H1 (cell line): ENCODE measurements at regions not wholly inside any gene's neighbourhood (a gene's known extent, or its start where the extent isn't known, plus 50 kb on each side); places are given as distances from the start of the nearest gene placed in this dataset.
"Not testable (repeated sequence)": the region's sequence is repeated elsewhere in the genome, so short reads cannot be mapped to it uniquely, and the experiment has no call there.

ENCODE experiments used
- CTCF ChIA-PET: fragments of 300-600 bp; sonication (Branson Sonifier 250); formaldehyde crosslinking; loops from one replicate; lab custom pipeline; 2021; ENCODE audit not compliant: partially characterized antibody; lab: Charles Lee
- POLR2A ChIA-PET: fragments of 300-600 bp; sonication (Branson Sonifier 250); formaldehyde crosslinking; loops from one replicate; lab custom pipeline; 2021; ENCODE audit warnings: inconsistent platforms; ENCODE audit not compliant: partially characterized antibody; lab: Charles Lee
- DNase-seq, 2 experiments: peaks; one replicate each; pipeline versions ENCODE4 v3.0.0 to v3.0.0-alpha.2; 2010 to 2022; ENCODE audit warnings: low spot score in 2 of 2, low read depth in 1 of 2, mixed read lengths in 1 of 2
- FAIRE-seq: peaks from 2 replicates; lab custom pipeline; 2011; peaks lifted over from hg19 to GRCh38; lab: Jason Lieb, UNC
- H2AFZ ChIP-seq: 2 replicates; pipeline ENCODE4 v1.8.1; 2012; ENCODE audit warnings: low read length, inconsistent platforms
- H2AK5ac ChIP-seq: 2 replicates; pipeline ENCODE4 v1.6.1; 2013; ENCODE audit warnings: low read depth, low read length
- H2BK120ac ChIP-seq: replicated peaks from 2 replicates; pipeline ENCODE3; 2013; ENCODE audit warnings: low read depth, low read length, inconsistent platforms
- H2BK12ac ChIP-seq: 2 replicates; pipeline ENCODE4 v1.6.1; 2013; ENCODE audit warnings: low read depth, low read length
- H2BK15ac ChIP-seq: 2 replicates; pipeline ENCODE4 v1.6.1; 2013; ENCODE audit warnings: low read length
- H2BK20ac ChIP-seq: 2 replicates; pipeline ENCODE4 v1.6.1; 2013; ENCODE audit warnings: low read length
- H2BK5ac ChIP-seq: 2 replicates; pipeline ENCODE4 v1.6.1; 2013; ENCODE audit warnings: low read depth, low read length
- H3K14ac ChIP-seq: 2 replicates; pipeline ENCODE4 v1.6.1; 2013; ENCODE audit warnings: inconsistent platforms; ENCODE audit not compliant: insufficient read length
- H3K18ac ChIP-seq: 2 replicates; pipeline ENCODE4 v1.6.1; 2013; ENCODE audit warnings: low read length; ENCODE audit errors: extremely low read depth
- H3K23ac ChIP-seq: 2 replicates; pipeline ENCODE4 v1.6.1; 2013; ENCODE audit warnings: inconsistent platforms; ENCODE audit not compliant: insufficient read length
- H3K23me2 ChIP-seq: 2 replicates; pipeline ENCODE4 v1.6.1; 2013; ENCODE audit warnings: low read depth, low read length
- H3K27ac ChIP-seq: 2 replicates; pipeline ENCODE4 v1.6.1; 2011; ENCODE audit warnings: low read depth, low read length, inconsistent platforms
- H3K27me3 ChIP-seq, 4 experiments: replicated peaks in 1 of 4; 1 replicate in 1 of 4; 2 replicates in 3 of 4; pipeline versions ENCODE4 v1.6.1 to v1.8.1; 2011 to 2013; ENCODE audit warnings: low read length in 3 of 4, mild to moderate bottlenecking in 3 of 4, inconsistent platforms in 2 of 4, mixed read lengths in 2 of 4, moderate library complexity in 1 of 4; ENCODE audit not compliant: control insufficient read depth in 3 of 4, insufficient read depth in 3 of 4; ENCODE audit errors: extremely low read depth in 1 of 4
- H3K36me3 ChIP-seq, 4 experiments: 2 replicates each; pipeline versions ENCODE4 v1.6.1 to v1.8.1; 2011 to 2013; ENCODE audit warnings: mild to moderate bottlenecking in 4 of 4, low read length in 3 of 4, moderate library complexity in 2 of 4, control low read depth in 1 of 4, inconsistent platforms in 1 of 4; ENCODE audit not compliant: insufficient read depth in 4 of 4, control insufficient read depth in 2 of 4
- H3K4ac ChIP-seq: replicated peaks from 2 replicates; pipeline ENCODE3; 2013; ENCODE audit warnings: low read length, low read depth, mixed read lengths, inconsistent platforms; ENCODE audit not compliant: insufficient read length
- H3K4me1 ChIP-seq, 4 experiments: replicated peaks in 1 of 4; 1 replicate in 1 of 4; 2 replicates in 3 of 4; pipeline versions ENCODE4 v1.6.1 to v1.8.1; 2011 to 2013; ENCODE audit warnings: low read length in 3 of 4, inconsistent platforms in 2 of 4, mixed read lengths in 1 of 4; ENCODE audit not compliant: insufficient read depth in 4 of 4, control insufficient read depth in 3 of 4
- H3K4me2 ChIP-seq, 2 experiments: 2 replicates each; pipeline versions ENCODE4 v1.6.1 to v1.8.1; 2011 to 2013; ENCODE audit warnings: low read depth in 2 of 2, low read length in 2 of 2, control low read depth in 1 of 2, inconsistent platforms in 1 of 2, mild to moderate bottlenecking in 1 of 2; ENCODE audit not compliant: insufficient read depth in 1 of 2
- H3K4me3 ChIP-seq, 4 experiments: fragments of 200-600, 300-600 bp in 1 of 4; sonication (generic), shearing (Covaris generic), sonication (Bioruptor Twin) in 1 of 4; 2 replicates each; pipeline versions ENCODE4 v1.5.1 to v1.8.1; 2011 to 2016; ENCODE audit warnings: low read length in 4 of 4, low read depth in 3 of 4, control low read depth in 2 of 4, inconsistent platforms in 2 of 4, mild to moderate bottlenecking in 2 of 4, mixed read lengths in 1 of 4, moderate library complexity in 1 of 4; ENCODE audit not compliant: insufficient read depth in 2 of 4; ENCODE audit errors: extremely low read depth in 1 of 4
- H3K56ac ChIP-seq: replicated peaks from 2 replicates; pipeline ENCODE3; 2013; ENCODE audit warnings: low read depth, mild to moderate bottlenecking, mixed read lengths, low read length, inconsistent platforms; ENCODE audit not compliant: insufficient read length
- H3K79me1 ChIP-seq: 2 replicates; pipeline ENCODE4 v1.6.1; 2013; ENCODE audit warnings: low read depth, low read length, control low read depth
- H3K79me2 ChIP-seq, 2 experiments: 2 replicates each; pipeline versions ENCODE4 v1.6.1 to v1.8.1; 2012 to 2013; ENCODE audit warnings: low read length in 2 of 2, mild to moderate bottlenecking in 2 of 2, inconsistent platforms in 1 of 2; ENCODE audit not compliant: insufficient read depth in 2 of 2, control insufficient read depth in 1 of 2
- H3K9ac ChIP-seq, 4 experiments: replicated peaks in 1 of 4; 1 replicate in 1 of 4; 2 replicates in 3 of 4; pipeline versions ENCODE4 v1.6.1 to v1.8.1; 2011 to 2013; ENCODE audit warnings: low read depth in 3 of 4, low read length in 3 of 4, control low read depth in 2 of 4, mild to moderate bottlenecking in 2 of 4, moderate library complexity in 2 of 4, inconsistent platforms in 1 of 4; ENCODE audit errors: extremely low read depth in 1 of 4
- H3K9me3 ChIP-seq, 2 experiments: 2 replicates each; pipeline versions ENCODE4 v1.6.1 to v1.8.1; 2012 to 2013; ENCODE audit warnings: mild to moderate bottlenecking in 2 of 2, moderate library complexity in 2 of 2, control low read depth in 1 of 2, inconsistent platforms in 1 of 2, low read depth in 1 of 2, low read length in 1 of 2, mixed read lengths in 1 of 2; ENCODE audit not compliant: insufficient read depth in 2 of 2
- H4K20me1 ChIP-seq, 2 experiments: replicated peaks in 1 of 2; 2 replicates each; pipeline versions ENCODE3 to v1.8.1; 2011 to 2013; ENCODE audit warnings: inconsistent platforms in 2 of 2, low read length in 2 of 2, mild to moderate bottlenecking in 1 of 2; ENCODE audit not compliant: insufficient read depth in 2 of 2, control insufficient read depth in 1 of 2
- H4K5ac ChIP-seq: 2 replicates; pipeline ENCODE4 v1.6.1; 2013; ENCODE audit warnings: low read length, low read depth, mixed read lengths, inconsistent platforms; ENCODE audit not compliant: insufficient read length
- H4K8ac ChIP-seq: 2 replicates; pipeline ENCODE4 v1.8.0; 2013; ENCODE audit warnings: mild to moderate bottlenecking, moderate library complexity, low read length, inconsistent platforms; ENCODE audit not compliant: insufficient read depth; ENCODE audit errors: extremely low read depth
- H4K91ac ChIP-seq: replicated peaks from 2 replicates; pipeline ENCODE3; 2013; ENCODE audit warnings: low read length, mixed read lengths, inconsistent platforms; ENCODE audit not compliant: insufficient read length
- POLR2AphosphoS5 ChIP-seq: IDR thresholded peaks from 2 replicates; pipeline ENCODE4 v1.6.1; 2011; ENCODE audit warnings: low read depth, low read length
- TAF7 ChIP-seq: optimal IDR thresholded peaks from 2 replicates; pipeline ENCODE3; 2011; ENCODE audit warnings: low read depth, mild to moderate bottlenecking, inconsistent platforms, low read length, moderate library complexity, borderline replicate concordance
- WGBS, 2 experiments: shearing (Covaris generic) in 1 of 2; methylation state at CpG; one replicate each; pipeline versions ENCODE4 v1.1.6 to v1.1.7; 2013 to 2015; ENCODE audit warnings: low lambda C conversion rate in 2 of 2, mixed read lengths in 2 of 2, inconsistent platforms in 1 of 2, low coverage in 1 of 2, missing lambda C conversion rate in 1 of 2; ENCODE audit not compliant: insufficient replicate concordance in 2 of 2, insufficient coverage in 1 of 2, insufficient read length in 1 of 2; ENCODE audit errors: extremely low coverage in 1 of 2, missing lambda C conversion rate in 1 of 2; 5-methylcytosine and 5-hydroxymethylcytosine counted together

DNA sequence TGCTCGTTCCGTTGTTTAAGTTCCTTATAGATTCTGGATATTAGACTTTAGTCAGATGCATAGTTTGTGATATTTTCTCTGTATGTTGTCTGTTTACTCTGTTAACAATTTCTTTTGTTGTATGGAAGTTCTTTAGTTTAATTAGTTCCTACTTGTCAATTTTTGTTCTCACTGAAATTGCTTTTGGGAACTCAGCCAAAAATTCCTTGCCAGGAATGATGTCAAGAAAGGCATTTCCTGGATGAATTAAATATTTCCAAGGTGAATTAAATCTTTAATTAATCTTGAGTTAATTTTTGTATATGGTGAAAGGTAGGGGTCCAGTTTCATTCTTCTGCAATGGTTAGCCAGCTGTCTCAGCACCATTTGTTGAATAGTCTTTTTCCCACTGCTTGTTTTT, 406.2 kb upstream of the NOX3 start (continued):
- no peak for TF ChIP-seq POLR2AphosphoS5
- no peak for TF ChIP-seq TAF7

DNA sequence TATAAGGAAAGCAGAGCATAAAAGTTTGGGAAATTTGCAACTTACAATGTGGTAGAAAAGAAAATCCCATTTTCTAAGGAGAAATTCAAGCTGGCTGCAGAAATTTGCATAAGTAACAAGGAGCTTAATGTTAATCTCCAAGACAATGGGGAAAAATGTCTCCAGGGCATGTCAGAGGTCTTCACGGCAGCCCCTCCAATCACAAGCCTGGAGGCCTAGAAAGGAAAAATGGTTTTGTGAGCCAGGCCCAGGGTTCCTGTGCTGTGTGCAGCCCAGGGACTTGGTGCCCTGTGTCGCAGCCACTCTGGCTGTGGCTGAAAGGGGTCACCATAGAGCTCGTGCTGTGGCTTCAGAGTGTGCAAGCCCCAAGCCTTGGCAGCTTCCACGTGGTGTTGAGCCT, 403.3 kb upstream of the NOX3 start:
- H2BK12ac ChIP-seq, H2AFZ ChIP-seq, H2BK15ac ChIP-seq, H3K4me2 ChIP-seq, H2BK120ac ChIP-seq, FAIRE-seq, H3K79me1 ChIP-seq, H3K23me2 ChIP-seq, H2BK20ac ChIP-seq, H3K14ac ChIP-seq, H3K79me2 ChIP-seq, H3K18ac ChIP-seq, DNase-seq, H3K27me3 ChIP-seq, H3K36me3 ChIP-seq, CTCF ChIA-PET, H2AK5ac ChIP-seq, H3K9ac ChIP-seq, POLR2A ChIA-PET, H3K56ac ChIP-seq, H3K23ac ChIP-seq, H4K8ac ChIP-seq, H3K27ac ChIP-seq, H4K91ac ChIP-seq, H3K4ac ChIP-seq, H4K20me1 ChIP-seq, H3K4me3 ChIP-seq, H3K4me1 ChIP-seq, H4K5ac ChIP-seq, H2BK5ac ChIP-seq: not testable (repeated sequence)
- H3K9me3 ChIP-seq: peaks cover 11 to 14% of the 10 kb centered on the region in 2 experiments; a peak in 3 of 4 replicates
- 95% methylated on average over 4 of the region's 4 CpGs; no CpG with 5 or more reads in 1 of the 2 experiments for WGBS, 2 experiments
